ENCODE measurements at regions not wholly inside any gene's neighbourhood (a gene's known extent, or its start where the extent isn't known, plus 50 kb on each side); places are given as distances from the start of the nearest gene placed in this dataset.

DNA sequence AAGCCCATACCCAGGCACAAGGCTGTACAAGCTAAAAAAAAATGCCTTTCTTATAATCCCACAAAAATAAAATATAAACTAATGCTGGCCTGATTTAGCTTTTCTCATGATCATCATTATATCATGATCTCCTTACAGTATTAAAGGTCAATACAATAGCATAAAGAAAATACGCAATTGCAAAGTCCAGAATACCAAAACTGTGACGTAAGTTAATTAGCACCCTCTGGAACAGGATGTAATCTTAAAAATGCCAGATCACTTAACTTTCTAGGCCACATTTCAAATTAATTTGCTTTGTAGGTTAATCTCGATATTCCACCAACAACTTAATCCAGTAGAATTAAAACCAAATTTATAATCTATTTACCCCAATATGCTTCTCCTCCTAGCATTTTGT, 444.2 kb upstream of the CYLC2 start:
- no peak for TF ChIP-seq POLR2AphosphoS5 (IDR thresholded peaks at IDR 0.05)
- TF ChIP-seq, protein P1, sequence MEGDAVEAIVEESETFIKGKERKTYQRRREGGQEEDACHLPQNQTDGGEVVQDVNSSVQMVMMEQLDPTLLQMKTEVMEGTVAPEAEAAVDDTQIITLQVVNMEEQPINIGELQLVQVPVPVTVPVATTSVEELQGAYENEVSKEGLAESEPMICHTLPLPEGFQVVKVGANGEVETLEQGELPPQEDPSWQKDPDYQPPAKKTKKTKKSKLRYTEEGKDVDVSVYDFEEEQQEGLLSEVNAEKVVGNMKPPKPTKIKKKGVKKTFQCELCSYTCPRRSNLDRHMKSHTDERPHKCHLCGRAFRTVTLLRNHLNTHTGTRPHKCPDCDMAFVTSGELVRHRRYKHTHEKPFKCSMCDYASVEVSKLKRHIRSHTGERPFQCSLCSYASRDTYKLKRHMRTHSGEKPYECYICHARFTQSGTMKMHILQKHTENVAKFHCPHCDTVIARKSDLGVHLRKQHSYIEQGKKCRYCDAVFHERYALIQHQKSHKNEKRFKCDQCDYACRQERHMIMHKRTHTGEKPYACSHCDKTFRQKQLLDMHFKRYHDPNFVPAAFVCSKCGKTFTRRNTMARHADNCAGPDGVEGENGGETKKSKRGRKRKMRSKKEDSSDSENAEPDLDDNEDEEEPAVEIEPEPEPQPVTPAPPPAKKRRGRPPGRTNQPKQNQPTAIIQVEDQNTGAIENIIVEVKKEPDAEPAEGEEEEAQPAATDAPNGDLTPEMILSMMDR (IDR thresholded peaks at IDR 0.05), result no peak

Measured in prostate gland (tissue), 2 donors.